ENCODE measurements at regions not wholly inside any gene's neighbourhood (a gene's known extent, or its start where the extent isn't known, plus 50 kb on each side); places are given as distances from the start of the nearest gene placed in this dataset.

- Histone ChIP-seq H3K4me3 (no peak overlapping the region), H3K4me2 (no peak overlapping the region), H3K27me3 (no peaks in the 10 kb centered on the region), H3K4me1 (ENCODE audit: insufficient read depth) (peaks cover 4% of the 10 kb centered on the region), H2AFZ (no peak overlapping the region), H3K79me2 (no peaks in the 10 kb centered on the region), H4K20me1 (ENCODE audit: insufficient read depth, poor library complexity, severe bottlenecking) (no peaks in the 10 kb centered on the region), H3K36me3 (replicated peaks; ENCODE audit: insufficient read depth, low read depth) (no peaks in the 10 kb centered on the region), H3K9me2 (replicated peaks; ENCODE audit: insufficient read depth) (no peaks in the 10 kb centered on the region), H3K9me3 (ENCODE audit: low read depth) (no peaks in the 10 kb centered on the region), H3K27ac (no peak overlapping the region)
- peak; percentile 48 for DNase-seq (ENCODE audit: low spot score)
- no peak for TF ChIP-seq CTCF (IDR thresholded peaks at IDR 0.05; ENCODE audit: poor library complexity)
- TF ChIP-seq EZH2phosphoT487 (IDR thresholded peaks at IDR 0.05; ENCODE audit: low read depth, severe bottlenecking, unreplicated experiment) = no peak
- TF ChIP-seq EZH2 (IDR thresholded peaks at IDR 0.05; ENCODE audit: borderline replicate concordance) = no peak
- 76% methylated on average over 12 of the region's 12 CpGs for WGBS (ENCODE audit: low lambda C conversion rate, missing lambda C conversion rate)
Measured at GRCh38 chr10:84659497-84660439, 331.4 kb downstream of the CCSER2 start.

GRCh38 chr10:84660450-84661159, 332.2 kb downstream of the CCSER2 start:
- Histone ChIP-seq H4K20me1 (ENCODE audit: insufficient read depth, poor library complexity, severe bottlenecking) (no peaks in the 10 kb centered on the region), H2AFZ (no peak overlapping the region), H3K9me2 (replicated peaks; ENCODE audit: insufficient read depth) (no peaks in the 10 kb centered on the region), H3K4me3 (no peak overlapping the region), H3K4me2 (no peak overlapping the region), H3K79me2 (no peaks in the 10 kb centered on the region), H3K36me3 (replicated peaks; ENCODE audit: insufficient read depth, low read depth) (no peaks in the 10 kb centered on the region), H3K4me1 (ENCODE audit: insufficient read depth) (peaks cover 4% of the 10 kb centered on the region), H3K9me3 (ENCODE audit: low read depth) (no peaks in the 10 kb centered on the region), H3K27ac (no peak overlapping the region), H3K27me3 (no peaks in the 10 kb centered on the region)
- WGBS (ENCODE audit: low lambda C conversion rate, missing lambda C conversion rate) = 84% methylated on average over 9 of the region's 9 CpGs
- no peak for TF ChIP-seq CTCF (IDR thresholded peaks at IDR 0.05; ENCODE audit: poor library complexity)
- no peak for TF ChIP-seq EZH2 (IDR thresholded peaks at IDR 0.05; ENCODE audit: borderline replicate concordance)
- TF ChIP-seq EZH2phosphoT487 (IDR thresholded peaks at IDR 0.05; ENCODE audit: low read depth, severe bottlenecking, unreplicated experiment) = no peak
- no peak for DNase-seq (ENCODE audit: low spot score)

GRCh38 chr10:84665211-84665610, 336.8 kb downstream of the CCSER2 start:
- DNase-seq (ENCODE audit: low spot score) = no peak
- no peaks in the 10 kb centered on the region for H4K20me1 ChIP-seq (ENCODE audit: insufficient read depth, poor library complexity, severe bottlenecking)
- no peaks in the 10 kb centered on the region for H3K27me3 ChIP-seq
- no peaks in the 10 kb centered on the region for H3K9me3 ChIP-seq (ENCODE audit: low read depth)
- H3K79me2 ChIP-seq = no peaks in the 10 kb centered on the region
- H3K4me3 ChIP-seq = no peak overlapping the region
- no peak overlapping the region for H2AFZ ChIP-seq
- no peak overlapping the region for H3K4me2 ChIP-seq
- H3K36me3 ChIP-seq (replicated peaks; ENCODE audit: insufficient read depth, low read depth) = no peaks in the 10 kb centered on the region
- no peak overlapping the region for H3K27ac ChIP-seq
- H3K9me2 ChIP-seq (replicated peaks; ENCODE audit: insufficient read depth) = no peaks in the 10 kb centered on the region
- TF ChIP-seq EZH2phosphoT487 (IDR thresholded peaks at IDR 0.05; ENCODE audit: low read depth, severe bottlenecking, unreplicated experiment) (no peak), EZH2 (IDR thresholded peaks at IDR 0.05; ENCODE audit: borderline replicate concordance) (no peak), CTCF (IDR thresholded peaks at IDR 0.05; ENCODE audit: poor library complexity) (no peak)
- WGBS (ENCODE audit: low lambda C conversion rate, missing lambda C conversion rate) = 94% methylated on average over 5 of the region's 5 CpGs
- peaks cover 4% of the 10 kb centered on the region for H3K4me1 ChIP-seq (ENCODE audit: insufficient read depth)
